K562 (cell line): ENCODE measurements at regions not wholly inside any gene's neighbourhood (a gene's known extent, or its start where the extent isn't known, plus 50 kb on each side); places are given as distances from the start of the nearest gene placed in this dataset.

Experiments used
- ARHGAP35 ChIP-seq: fragments of 450-650 bp; IDR thresholded peaks from 2 replicates; pipeline ENCODE4 v1.6.1; 2018; ENCODE audit not compliant: partially characterized antibody
- BHLHE40 ChIP-seq: IDR thresholded peaks from 2 replicates; pipeline ENCODE4 v1.6.1; 2011; ENCODE audit warnings: low read length, improper control_type of control experiment
- EP300 ChIP-seq: IDR thresholded peaks from 2 replicates; pipeline ENCODE4 v1.6.1; 2012; ENCODE audit warnings: low read length, improper control_type of control experiment
- NR4A1 ChIP-seq, 2 experiments: fragments of 250-450 bp in 1 of 2; fragments of 450-650 bp in 1 of 2; sonication (Bioruptor Pico) in 1 of 2; IDR thresholded peaks; 2 replicates each; pipeline versions ENCODE4 v1.4.0 to v1.6.1; 2016 to 2020; ENCODE audit warnings: mild to moderate bottlenecking in 2 of 2, missing compliant biosample characterization in 1 of 2, missing genetic modification characterization in 1 of 2, moderate library complexity in 1 of 2
- POLR2A ChIP-seq: fragments of 450-650 bp; conservative IDR thresholded peaks from 2 replicates; pipeline ENCODE4 v1.6.1; 2016
- PYGO2 ChIP-seq: fragments of 450-650 bp; IDR thresholded peaks from 2 replicates; pipeline ENCODE4 v1.6.1; 2016; ENCODE audit warnings: mild to moderate bottlenecking, missing genetic modification characterization, moderate library complexity, missing compliant biosample characterization
- SIRT6 ChIP-seq: IDR thresholded peaks from one replicate; pipeline ENCODE4 v1.6.1; 2012; ENCODE audit warnings: low read depth, mild to moderate bottlenecking, control low read depth, inconsistent platforms, low read length, moderate library complexity
- SMC3 ChIP-seq: conservative IDR thresholded peaks from 2 replicates; pipeline ENCODE4 v1.6.1; 2011; ENCODE audit warnings: low read depth, low read length, improper control_type of control experiment; ENCODE audit not compliant: insufficient read depth
- TARDBP ChIP-seq: fragments of 450-650 bp; IDR thresholded peaks from 2 replicates; pipeline ENCODE4 v1.6.1; 2016
- ZFPM2 ChIP-seq: fragments of 250-450 bp; sonication (Bioruptor Pico); IDR thresholded peaks from 2 replicates; pipeline ENCODE4 v1.5.1; 2022; ENCODE audit warnings: mild to moderate bottlenecking
- ZNF280B ChIP-seq: fragments of 250-450 bp; sonication (Bioruptor Pico); IDR thresholded peaks from 2 replicates; pipeline ENCODE4 v1.5.1; 2021; ENCODE audit warnings: mild to moderate bottlenecking
- ZNF311 ChIP-seq: fragments of 250-450 bp; sonication (Bioruptor Pico); IDR thresholded peaks from 2 replicates; pipeline ENCODE4 v1.4.0; 2020; ENCODE audit warnings: mild to moderate bottlenecking, moderate library complexity
- TF ChIP-seq, protein P1 (sequence below), 3 experiments: IDR thresholded peaks in 2 of 3; conservative IDR thresholded peaks in 1 of 3; 2 replicates each; pipeline ENCODE4 v1.5.1; 2011 to 2012; ENCODE audit warnings: low read length in 3 of 3, mild to moderate bottlenecking in 3 of 3, control low read depth in 2 of 3, improper control_type of control experiment in 1 of 3, inconsistent platforms in 1 of 3, low read depth in 1 of 3, mixed read lengths in 1 of 3, moderate library complexity in 1 of 3; ENCODE audit not compliant: insufficient read depth in 2 of 3
- TF ChIP-seq, protein P2 (sequence below): sonication (generic); formaldehyde crosslinking; IDR thresholded peaks from 2 replicates; pipeline ENCODE4 v1.9.0; 2022; ENCODE audit warnings: mild to moderate bottlenecking, missing genetic modification reagents

DNA sequence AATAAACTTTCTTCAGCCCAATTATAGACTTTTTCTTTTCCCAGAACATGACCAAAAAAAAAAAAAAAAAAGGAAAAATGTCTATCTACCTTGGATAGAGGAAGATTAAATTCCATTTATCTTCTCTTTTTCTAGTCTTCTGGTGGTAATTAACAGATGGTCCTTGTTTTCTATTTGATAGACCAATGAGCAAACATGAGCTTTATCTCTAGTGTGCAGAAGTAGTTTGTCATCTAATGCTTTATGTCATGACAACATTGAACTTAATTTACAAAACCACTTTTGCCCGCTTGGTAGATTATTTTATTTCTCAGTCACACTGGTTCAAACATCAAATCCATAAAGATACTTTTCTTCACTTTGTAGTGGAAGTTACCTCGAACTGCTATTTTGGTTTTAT is 69.5 kb upstream of the ELL2 start:
- no peak for TF ChIP-seq SIRT6
- TF ChIP-seq EP300 = no peak
- TF ChIP-seq TARDBP = no peak
- no peak for TF ChIP-seq ZNF280B (CRISPR knock-in tag)
- TF ChIP-seq ZFPM2 (CRISPR knock-in tag) = no peak
- TF ChIP-seq, protein P1, sequence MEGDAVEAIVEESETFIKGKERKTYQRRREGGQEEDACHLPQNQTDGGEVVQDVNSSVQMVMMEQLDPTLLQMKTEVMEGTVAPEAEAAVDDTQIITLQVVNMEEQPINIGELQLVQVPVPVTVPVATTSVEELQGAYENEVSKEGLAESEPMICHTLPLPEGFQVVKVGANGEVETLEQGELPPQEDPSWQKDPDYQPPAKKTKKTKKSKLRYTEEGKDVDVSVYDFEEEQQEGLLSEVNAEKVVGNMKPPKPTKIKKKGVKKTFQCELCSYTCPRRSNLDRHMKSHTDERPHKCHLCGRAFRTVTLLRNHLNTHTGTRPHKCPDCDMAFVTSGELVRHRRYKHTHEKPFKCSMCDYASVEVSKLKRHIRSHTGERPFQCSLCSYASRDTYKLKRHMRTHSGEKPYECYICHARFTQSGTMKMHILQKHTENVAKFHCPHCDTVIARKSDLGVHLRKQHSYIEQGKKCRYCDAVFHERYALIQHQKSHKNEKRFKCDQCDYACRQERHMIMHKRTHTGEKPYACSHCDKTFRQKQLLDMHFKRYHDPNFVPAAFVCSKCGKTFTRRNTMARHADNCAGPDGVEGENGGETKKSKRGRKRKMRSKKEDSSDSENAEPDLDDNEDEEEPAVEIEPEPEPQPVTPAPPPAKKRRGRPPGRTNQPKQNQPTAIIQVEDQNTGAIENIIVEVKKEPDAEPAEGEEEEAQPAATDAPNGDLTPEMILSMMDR (IDR thresholded peaks at IDR 0.05 in 2 of 3, conservative IDR thresholded peaks at IDR 0.05 in 1 of 3; ENCODE audit: insufficient read depth in 2 of 3, low read depth in 1 of 3, low read length in 3 of 3) = no peak
- no peak for TF ChIP-seq BHLHE40
- no peak for TF ChIP-seq SMC3
- no peak for TF ChIP-seq POLR2A
- no peak for TF ChIP-seq NR4A1 (CRISPR knock-in tag; IDR thresholded peaks at IDR 0.05)
- TF ChIP-seq NR4A1 (tag; IDR thresholded peaks at IDR 0.05) = no peak
- TF ChIP-seq PYGO2 (tag) = no peak
- no peak for TF ChIP-seq ARHGAP35
- no peak for TF ChIP-seq ZNF311 (CRISPR knock-in tag)
- TF ChIP-seq, protein P2, sequence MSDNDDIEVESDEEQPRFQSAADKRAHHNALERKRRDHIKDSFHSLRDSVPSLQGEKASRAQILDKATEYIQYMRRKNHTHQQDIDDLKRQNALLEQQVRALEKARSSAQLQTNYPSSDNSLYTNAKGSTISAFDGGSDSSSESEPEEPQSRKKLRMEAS (CRISPR knock-in tag) = no peak
